Skin epidermis (tissue), 12 donors: ENCODE measurements at regions not wholly inside any gene's neighbourhood (a gene's known extent, or its start where the extent isn't known, plus 50 kb on each side); places are given as distances from the start of the nearest gene placed in this dataset.
"Not testable (repeated sequence)": the region's sequence is repeated elsewhere in the genome, so short reads cannot be mapped to it uniquely, and the experiment has no call there.

Source experiments
- H3K27ac ChIP-seq, 21 experiments: fragments of 200-600 bp; sonication (generic) in 11 of 21; one replicate each; pipeline ENCODE4 v1.5.0; 2020; ENCODE audit warnings: mild to moderate bottlenecking in 3 of 21, inconsistent platforms in 2 of 21, moderate library complexity in 2 of 21
- H3K4me3 ChIP-seq, 7 experiments: fragments of 200-600 bp; sonication (generic) in 2 of 7; one replicate each; pipeline ENCODE4 v1.5.0; 2020; ENCODE audit warnings: inconsistent platforms in 2 of 7, mild to moderate bottlenecking in 2 of 7, moderate library complexity in 1 of 7

- Histone ChIP-seq H3K4me3 (no peak overlapping the region), H3K27ac (no peak overlapping the region)
These were observed 256.2 kb upstream of the LUZP2 start for GRCh38 chr11:24240496-24241175.

- Histone ChIP-seq H3K4me3 (no peak overlapping the region), H3K27ac (no peak overlapping the region)
These were observed 250.1 kb upstream of the LUZP2 start for GRCh38 chr11:24246715-24247114.

- no peak overlapping the region for H3K4me3 ChIP-seq
These were observed 249.0 kb upstream of the LUZP2 start for GRCh38 chr11:24247846-24248245.

GRCh38 chr11:24249921-24250320 is 246.9 kb upstream of the LUZP2 start:
- no peak overlapping the region for H3K27ac ChIP-seq
- no peak overlapping the region for H3K4me3 ChIP-seq

More at GRCh38 chr11:24247846-24248245, 249.0 kb upstream of the LUZP2 start:
- no peak overlapping the region for H3K27ac ChIP-seq

DNA sequence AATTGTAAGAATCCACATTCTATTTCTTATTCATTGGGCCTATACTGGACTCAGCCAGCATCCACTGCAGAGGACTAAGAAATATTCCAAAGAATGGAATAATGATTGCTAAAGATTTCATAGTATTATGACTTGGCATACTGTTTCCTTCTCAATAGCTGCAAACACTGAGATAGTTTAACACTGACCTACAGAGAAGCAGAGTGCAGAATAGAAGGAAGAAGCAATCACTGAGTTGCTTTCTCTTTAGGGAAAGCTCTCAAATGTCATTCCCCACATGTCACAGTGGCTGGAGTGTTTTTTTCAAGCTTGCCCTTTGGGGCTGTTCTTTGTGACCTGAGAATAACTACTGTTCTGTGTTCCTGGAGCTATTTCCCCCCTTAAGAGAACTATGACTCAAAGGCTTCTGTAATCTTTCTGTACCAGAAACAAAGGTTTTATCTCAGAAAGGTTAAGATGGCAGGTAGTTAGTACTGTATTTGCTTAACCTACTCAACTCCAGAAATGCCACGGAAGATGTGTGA is 243.6 kb upstream of the LUZP2 start:
- no peak overlapping the region for H3K27ac ChIP-seq
- no peak overlapping the region for H3K4me3 ChIP-seq

DNA sequence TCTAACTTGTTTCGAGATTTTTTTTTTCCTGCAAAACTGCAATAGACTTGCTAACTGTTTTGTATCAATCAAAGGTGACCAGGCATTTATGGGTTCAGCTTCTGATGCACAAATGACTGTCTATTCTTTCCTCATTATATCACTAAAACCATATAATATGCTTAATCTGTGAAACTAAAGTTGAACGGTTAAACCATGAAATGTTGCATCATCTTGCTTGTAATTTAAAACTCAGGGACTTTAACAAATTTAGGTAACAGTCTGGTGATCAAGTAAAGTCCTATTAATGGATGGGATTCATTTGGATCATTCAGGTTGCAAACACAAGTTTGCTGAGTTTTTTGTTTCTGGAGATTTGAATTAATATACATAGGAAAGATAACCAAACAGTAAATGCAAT is 232.0 kb upstream of the LUZP2 start:
- Histone ChIP-seq H3K27ac (no peak overlapping the region), H3K4me3 (no peak overlapping the region)

- no peak overlapping the region for H3K27ac ChIP-seq
- no peak overlapping the region for H3K4me3 ChIP-seq
These were observed 229.8 kb upstream of the LUZP2 start for GRCh38 chr11:24267014-24267413.

GRCh38 chr11:24271798-24272197 is 225.1 kb upstream of the LUZP2 start:
- Histone ChIP-seq H3K27ac (no peak overlapping the region), H3K4me3 (no peak overlapping the region)

GRCh38 chr11:24274214-24274781 is 222.6 kb upstream of the LUZP2 start:
- H3K4me3 ChIP-seq, H3K27ac ChIP-seq: not testable (repeated sequence)

- Histone ChIP-seq H3K27ac (no peak overlapping the region), H3K4me3 (no peak overlapping the region)
These were observed 210.6 kb upstream of the LUZP2 start for GRCh38 chr11:24286238-24286637.

- no peak overlapping the region for H3K4me3 ChIP-seq
These were observed 207.6 kb upstream of the LUZP2 start for GRCh38 chr11:24289301-24289700.

DNA sequence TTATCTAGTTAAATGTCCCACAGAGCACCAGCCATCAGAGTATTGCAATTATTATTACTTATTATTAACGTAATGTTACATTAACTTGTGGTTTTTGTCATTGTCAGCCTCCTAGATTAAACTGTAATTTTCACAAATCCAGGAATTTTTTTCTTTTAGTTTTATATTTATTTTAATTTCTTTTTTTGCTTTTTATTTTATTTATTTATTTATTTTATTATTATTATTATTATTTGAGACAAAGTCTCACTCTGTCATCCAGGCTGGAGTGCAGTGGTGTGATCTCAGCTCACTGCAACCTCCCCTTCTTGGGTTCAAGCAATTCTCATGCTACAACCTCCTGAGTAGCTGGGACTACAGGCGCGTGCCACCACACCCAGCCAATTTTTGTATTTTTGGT is 202.9 kb upstream of the LUZP2 start:
- Histone ChIP-seq H3K27ac (no peak overlapping the region), H3K4me3 (no peak overlapping the region)

More at GRCh38 chr11:24289301-24289700, 207.6 kb upstream of the LUZP2 start:
- no peak overlapping the region for H3K27ac ChIP-seq

DNA sequence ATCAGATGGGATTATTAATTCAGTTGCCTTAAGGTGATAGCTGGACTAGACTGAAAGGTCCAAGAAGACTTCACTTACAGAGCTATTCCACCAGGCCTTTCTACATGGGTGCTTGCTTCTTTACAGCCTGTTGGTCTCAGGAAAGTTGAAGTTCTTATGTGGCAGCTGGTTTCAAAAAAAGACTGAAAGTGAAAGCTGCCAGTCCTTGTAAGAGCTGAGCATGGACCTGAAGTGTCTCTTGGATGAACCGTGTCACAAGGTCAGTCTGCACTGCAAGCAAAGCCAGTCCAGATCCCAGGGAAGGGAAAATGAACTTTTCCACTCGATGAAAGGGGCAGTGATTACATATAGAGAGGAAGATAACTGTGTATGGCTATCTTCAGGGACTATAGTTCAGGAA is 201.5 kb upstream of the LUZP2 start:
- no peak overlapping the region for H3K27ac ChIP-seq
- H3K4me3 ChIP-seq, result no peak overlapping the region

- Histone ChIP-seq H3K27ac (no peak overlapping the region), H3K4me3 (no peak overlapping the region)
These were observed 199.4 kb upstream of the LUZP2 start for GRCh38 chr11:24297461-24297860.

- Histone ChIP-seq H3K4me3 (no peak overlapping the region), H3K27ac (no peak overlapping the region)
These were observed 198.7 kb upstream of the LUZP2 start for GRCh38 chr11:24298146-24298545.

DNA sequence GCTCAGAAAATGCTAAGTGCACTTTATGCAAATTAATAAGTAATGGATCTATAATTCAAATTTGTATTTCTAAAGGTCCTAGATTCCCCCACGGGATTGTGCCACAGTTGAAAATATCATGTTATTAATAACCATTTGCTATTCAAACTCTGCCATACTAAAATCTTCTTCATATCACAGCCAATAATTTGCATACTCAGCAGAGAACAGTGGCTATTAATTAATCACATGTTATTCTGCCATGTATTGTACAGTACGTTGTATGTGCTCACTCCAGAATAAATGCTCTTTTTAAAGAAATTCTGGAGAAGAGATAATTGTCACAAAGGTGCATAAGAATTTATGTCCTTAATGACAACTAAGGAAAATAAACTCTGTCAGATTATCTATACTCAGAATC is 184.9 kb upstream of the LUZP2 start:
- H3K4me3 ChIP-seq, result no peak overlapping the region
- H3K27ac ChIP-seq, result no peak overlapping the region

DNA sequence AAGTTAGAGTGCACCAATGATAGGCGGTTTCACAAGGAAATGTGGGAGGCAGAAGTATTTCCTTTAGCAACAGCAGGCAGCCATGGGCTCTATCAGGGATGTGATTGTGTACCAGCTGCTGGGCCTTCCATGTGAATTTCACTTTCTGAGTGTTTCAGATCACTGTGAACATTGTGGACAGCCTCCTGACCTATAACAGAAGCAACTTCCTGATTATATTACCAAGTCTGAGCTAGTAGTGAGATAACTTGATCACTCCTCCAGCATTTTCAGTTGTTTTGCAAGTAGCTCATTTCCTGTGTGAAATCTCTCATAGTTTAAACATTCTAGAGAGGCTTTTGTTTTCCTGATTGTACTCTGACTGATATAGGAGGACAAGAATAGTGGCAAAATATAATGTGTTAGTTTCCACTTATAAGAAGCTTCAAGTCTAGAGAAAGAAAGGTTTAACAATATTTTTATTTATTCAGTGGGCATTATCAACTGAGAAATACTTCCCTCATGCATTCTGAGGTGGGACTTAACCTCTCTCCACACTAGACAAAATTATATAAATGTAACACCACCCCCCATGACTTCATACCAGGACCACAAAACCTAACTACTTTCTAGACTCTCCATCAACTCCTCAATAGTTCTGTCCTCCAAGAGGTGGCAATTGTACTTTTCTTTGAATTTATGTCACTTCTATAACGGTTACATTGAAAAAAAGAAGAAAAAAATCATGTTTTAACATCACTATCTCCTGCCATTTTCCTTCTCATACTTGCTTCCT is 184.2 kb upstream of the LUZP2 start:
- Histone ChIP-seq H3K27ac (no peak overlapping the region), H3K4me3 (no peak overlapping the region)

DNA sequence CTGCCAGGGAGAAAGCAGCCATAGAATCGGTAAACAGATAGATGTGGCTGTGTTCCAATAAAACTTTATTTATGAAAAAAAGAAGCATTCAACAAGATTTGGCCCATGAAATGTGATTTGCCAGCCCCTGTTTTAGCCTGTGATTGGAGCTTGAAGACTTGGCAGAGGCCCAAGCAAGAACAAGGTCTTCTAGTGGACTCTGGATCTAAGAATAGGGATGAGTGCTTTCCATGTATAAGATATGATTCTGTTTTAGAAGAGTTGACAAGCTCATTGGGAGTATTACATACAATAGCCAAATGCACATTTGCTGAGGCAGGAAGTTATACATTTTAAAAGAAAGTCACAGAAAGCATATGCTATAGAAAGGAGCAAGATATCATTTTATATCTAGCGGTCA is 175.6 kb upstream of the LUZP2 start:
- Histone ChIP-seq H3K27ac (no peak overlapping the region), H3K4me3 (no peak overlapping the region)

GRCh38 chr11:24324211-24324610 is 172.6 kb upstream of the LUZP2 start:
- Histone ChIP-seq H3K4me3 (no peak overlapping the region), H3K27ac (no peak overlapping the region)

DNA sequence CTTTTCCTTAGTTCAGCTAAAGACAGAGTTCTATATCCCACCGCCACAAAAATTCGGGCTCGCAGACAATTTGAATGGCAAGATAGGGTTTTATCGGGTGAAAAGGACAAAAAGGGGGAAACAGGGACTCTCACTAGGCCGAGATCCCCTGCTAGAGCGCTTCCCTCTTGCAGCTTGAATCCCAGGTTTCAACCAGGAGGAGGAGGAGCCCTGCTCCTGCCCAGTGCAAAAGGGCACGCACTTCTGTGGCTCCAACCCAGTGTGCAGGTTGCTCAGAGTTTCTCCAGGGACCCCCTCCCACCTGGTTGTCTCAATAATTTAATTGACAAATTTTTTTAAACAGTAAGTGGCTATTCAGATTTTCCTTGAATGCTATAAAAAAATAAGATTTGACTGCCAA is 152.6 kb upstream of the LUZP2 start:
- H3K27ac ChIP-seq, result no peak overlapping the region
- H3K4me3 ChIP-seq, result no peak overlapping the region

GRCh38 chr11:24348908-24349307 is 147.9 kb upstream of the LUZP2 start:
- H3K4me3 ChIP-seq, result no peak overlapping the region
- H3K27ac ChIP-seq, result no peak overlapping the region
